ENCODE measurements at regions not wholly inside any gene's neighbourhood (a gene's known extent, or its start where the extent isn't known, plus 50 kb on each side); places are given as distances from the start of the nearest gene placed in this dataset.
A peak's percentile ranks its signal among the peaks of the same experiment; 100 is the strongest.

DNA sequence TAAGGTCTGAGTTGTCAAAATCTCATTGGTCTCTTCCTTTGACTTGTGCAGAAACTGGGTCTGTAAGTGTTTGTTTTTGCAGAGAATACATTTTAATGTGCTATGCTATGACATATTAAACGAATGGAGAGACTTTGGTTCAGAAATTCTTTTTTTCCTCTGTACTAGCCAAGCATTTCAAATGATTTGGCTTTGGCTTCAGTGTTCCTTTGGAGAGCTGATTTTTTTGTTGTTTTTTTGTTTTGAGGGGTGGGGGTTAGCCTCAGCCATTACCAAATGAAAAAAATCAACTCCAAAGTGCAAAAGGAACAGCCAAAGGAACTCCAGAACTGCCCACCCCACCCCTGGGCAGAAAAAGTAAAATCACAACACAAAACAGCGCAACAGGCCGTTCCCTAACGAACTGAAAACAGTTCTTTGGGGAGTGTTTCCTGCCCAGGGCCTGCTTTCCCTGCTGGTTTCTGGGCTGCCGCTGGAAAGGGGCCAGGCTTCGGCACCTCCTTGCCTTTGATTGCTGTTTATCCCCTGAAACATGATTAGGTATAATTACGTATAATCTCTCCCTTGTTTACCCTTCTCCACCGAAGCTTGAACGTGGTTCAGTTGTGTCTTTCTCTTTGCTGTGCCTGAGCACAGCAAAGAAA is 57.6 kb upstream of the NEO1 start:
- no peak overlapping the region for H3K4me3 ChIP-seq (ENCODE audit: control insufficient read depth, low read depth, low read length)

GRCh38 chr15:72992841-72993252 is 59.4 kb upstream of the NEO1 start:
- TF ChIP-seq, protein P1, sequence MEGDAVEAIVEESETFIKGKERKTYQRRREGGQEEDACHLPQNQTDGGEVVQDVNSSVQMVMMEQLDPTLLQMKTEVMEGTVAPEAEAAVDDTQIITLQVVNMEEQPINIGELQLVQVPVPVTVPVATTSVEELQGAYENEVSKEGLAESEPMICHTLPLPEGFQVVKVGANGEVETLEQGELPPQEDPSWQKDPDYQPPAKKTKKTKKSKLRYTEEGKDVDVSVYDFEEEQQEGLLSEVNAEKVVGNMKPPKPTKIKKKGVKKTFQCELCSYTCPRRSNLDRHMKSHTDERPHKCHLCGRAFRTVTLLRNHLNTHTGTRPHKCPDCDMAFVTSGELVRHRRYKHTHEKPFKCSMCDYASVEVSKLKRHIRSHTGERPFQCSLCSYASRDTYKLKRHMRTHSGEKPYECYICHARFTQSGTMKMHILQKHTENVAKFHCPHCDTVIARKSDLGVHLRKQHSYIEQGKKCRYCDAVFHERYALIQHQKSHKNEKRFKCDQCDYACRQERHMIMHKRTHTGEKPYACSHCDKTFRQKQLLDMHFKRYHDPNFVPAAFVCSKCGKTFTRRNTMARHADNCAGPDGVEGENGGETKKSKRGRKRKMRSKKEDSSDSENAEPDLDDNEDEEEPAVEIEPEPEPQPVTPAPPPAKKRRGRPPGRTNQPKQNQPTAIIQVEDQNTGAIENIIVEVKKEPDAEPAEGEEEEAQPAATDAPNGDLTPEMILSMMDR (conservative IDR thresholded peaks at IDR 0.05; ENCODE audit: control insufficient read depth, insufficient read depth, low read depth, low read length), result no peak
- peak; percentile 45 for DNase-seq (ENCODE audit: low read depth)

More for the DNA sequence above, 57.6 kb upstream of the NEO1 start:
- TF ChIP-seq, protein P1 (conservative IDR thresholded peaks at IDR 0.05; ENCODE audit: control insufficient read depth, insufficient read depth, low read depth, low read length), result no peak
- DNase-seq (ENCODE audit: low read depth), result no peak

GRCh38 chr15:72991026-72991425 is 61.2 kb upstream of the NEO1 start:
- H3K4me3 ChIP-seq (ENCODE audit: control insufficient read depth, low read depth, low read length), result no peak overlapping the region
- DNase-seq (ENCODE audit: low read depth), result peak; percentile 55
- TF ChIP-seq, protein P1 (conservative IDR thresholded peaks at IDR 0.05; ENCODE audit: control insufficient read depth, insufficient read depth, low read depth, low read length), result no peak

More at GRCh38 chr15:72992841-72993252, 59.4 kb upstream of the NEO1 start:
- H3K4me3 ChIP-seq (ENCODE audit: control insufficient read depth, low read depth, low read length), result no peak overlapping the region

DNA sequence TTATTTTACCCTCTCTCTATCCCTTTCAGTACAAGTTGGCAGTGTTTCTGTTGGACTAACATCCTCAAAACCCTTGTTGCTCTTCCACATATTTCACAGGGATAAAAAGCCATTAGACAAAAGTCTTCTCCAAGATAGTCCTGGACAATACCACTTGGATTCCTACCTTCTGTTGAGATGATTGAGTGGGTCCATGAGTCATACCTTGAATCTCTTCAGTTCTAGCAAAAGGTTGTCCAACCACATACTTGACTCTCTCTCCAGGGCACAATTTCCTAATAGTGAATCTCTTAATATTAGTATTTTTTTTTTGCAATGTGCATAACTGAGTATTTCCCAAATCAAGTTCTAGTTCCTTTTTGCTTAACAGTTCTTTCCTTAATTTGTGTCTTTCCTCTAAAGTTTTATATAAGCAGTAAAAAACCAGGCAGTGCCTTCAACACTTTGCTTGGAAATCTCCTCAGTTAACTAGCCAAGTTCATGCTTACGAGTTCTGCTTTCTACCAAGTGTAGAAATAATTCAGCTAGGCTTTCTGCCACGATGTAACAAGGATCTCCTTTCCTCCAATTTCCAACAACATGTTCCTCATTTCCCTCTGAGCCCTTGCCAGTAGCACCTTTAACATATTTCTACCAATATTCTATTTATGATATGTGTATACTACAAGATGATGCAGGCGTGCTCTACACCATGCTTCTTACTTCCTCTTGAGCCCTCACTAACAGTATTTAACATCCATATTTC is 68.3 kb upstream of the NEO1 start:
- peak; percentile 43 for DNase-seq (ENCODE audit: low read depth)
- TF ChIP-seq, protein P1 (conservative IDR thresholded peaks at IDR 0.05; ENCODE audit: control insufficient read depth, insufficient read depth, low read depth, low read length), result no peak
- no peak overlapping the region for H3K4me3 ChIP-seq (ENCODE audit: control insufficient read depth, low read depth, low read length)

- TF ChIP-seq, protein P1 (conservative IDR thresholded peaks at IDR 0.05; ENCODE audit: control insufficient read depth, insufficient read depth, low read depth, low read length), result no peak
- DNase-seq (ENCODE audit: low read depth), result peak; percentile 25
- no peak overlapping the region for H3K4me3 ChIP-seq (ENCODE audit: control insufficient read depth, low read depth, low read length)
Measured at GRCh38 chr15:72982714-72983113, 69.5 kb upstream of the NEO1 start.

DNA sequence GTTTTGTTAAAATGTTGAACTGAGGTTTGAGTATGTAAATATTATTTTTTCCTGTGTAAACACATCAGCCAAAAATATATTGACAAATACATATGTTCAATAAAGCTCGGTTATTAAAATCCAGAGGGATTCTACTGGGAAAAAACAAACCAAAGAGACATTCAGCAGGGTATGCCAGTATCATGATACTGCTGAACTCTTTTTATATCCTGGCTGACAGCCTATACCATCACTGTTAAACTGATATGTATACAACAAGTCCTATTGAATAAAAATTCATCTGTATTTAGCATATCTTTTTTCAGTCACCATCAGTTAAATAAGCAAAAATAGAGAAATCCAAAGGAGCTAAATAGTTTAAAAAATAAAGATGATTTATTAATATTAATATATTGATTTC is 71.6 kb upstream of the NEO1 start:
- H3K4me3 ChIP-seq (ENCODE audit: control insufficient read depth, low read depth, low read length), result no peak overlapping the region
- TF ChIP-seq, protein P1 (conservative IDR thresholded peaks at IDR 0.05; ENCODE audit: control insufficient read depth, insufficient read depth, low read depth, low read length), result no peak
- DNase-seq (ENCODE audit: low read depth), result no peak
